Left hindlimb (tissue), 1 donor: ENCODE measurements at regions not wholly inside any gene's neighbourhood (a gene's known extent, or its start where the extent isn't known, plus 50 kb on each side); places are given as distances from the start of the nearest gene placed in this dataset.
"Not testable (repeated sequence)": the region's sequence is repeated elsewhere in the genome, so short reads cannot be mapped to it uniquely, and the experiment has no call there.

ENCODE experiments used
- DNase-seq: peaks from one replicate; pipeline ENCODE4 v3.0.0-alpha.2; 2018

GRCh38 chr16:79998143-79998542, 397.6 kb upstream of the MAF start:
- DNase-seq: no peak

- DNase-seq: no peak
These were observed 396.7 kb upstream of the MAF start for GRCh38 chr16:79997257-79997656.

GRCh38 chr16:79996321-79996720, 395.8 kb upstream of the MAF start:
- no peak for DNase-seq

GRCh38 chr16:79995315-79995714, 394.8 kb upstream of the MAF start:
- no peak for DNase-seq

- DNase-seq: no peak
These were observed 393.9 kb upstream of the MAF start for GRCh38 chr16:79994418-79994817.

- DNase-seq: no peak
These were observed 393.2 kb upstream of the MAF start for GRCh38 chr16:79993629-79994209.

- DNase-seq: no peak
These were observed 391.4 kb upstream of the MAF start for GRCh38 chr16:79991969-79992368.

- no peak for DNase-seq
These were observed 388.2 kb upstream of the MAF start for GRCh38 chr16:79988721-79989220.

- DNase-seq: no peak
These were observed 387.6 kb upstream of the MAF start for GRCh38 chr16:79988089-79988488.

GRCh38 chr16:79986352-79986751, 385.8 kb upstream of the MAF start:
- DNase-seq: no peak

GRCh38 chr16:79985606-79986005, 385.1 kb upstream of the MAF start:
- DNase-seq: no peak

GRCh38 chr16:79984149-79984548, 383.6 kb upstream of the MAF start:
- not testable (repeated sequence) for DNase-seq

- no peak for DNase-seq
These were observed 382.3 kb upstream of the MAF start for GRCh38 chr16:79982862-79983261.

- DNase-seq: no peak
These were observed 381.8 kb upstream of the MAF start for GRCh38 chr16:79982361-79982760.

- DNase-seq: no peak
These were observed 381.3 kb upstream of the MAF start for GRCh38 chr16:79981814-79982213.

- no peak for DNase-seq
These were observed 380.3 kb upstream of the MAF start for GRCh38 chr16:79980650-79981521.

GRCh38 chr16:79977940-79978836, 377.7 kb upstream of the MAF start:
- no peak for DNase-seq

GRCh38 chr16:79973320-79973719, 372.8 kb upstream of the MAF start:
- no peak for DNase-seq

- DNase-seq: no peak
These were observed 371.6 kb upstream of the MAF start for GRCh38 chr16:79972053-79972704.

GRCh38 chr16:79971237-79971572, 370.7 kb upstream of the MAF start:
- DNase-seq: no peak

- no peak for DNase-seq
These were observed 370.2 kb upstream of the MAF start for GRCh38 chr16:79970551-79971236.

GRCh38 chr16:79970087-79970486, 369.6 kb upstream of the MAF start:
- DNase-seq: no peak
